Activated CD8-positive, alpha-beta T cell treated with anti-CD3 and anti-CD28 coated beads, Interleukin-2, amount 10 ng/mL, durations not matched to agents 7 days and 5 days (primary cell): ENCODE measurements at regions not wholly inside any gene's neighbourhood (a gene's known extent, or its start where the extent isn't known, plus 50 kb on each side); places are given as distances from the start of the nearest gene placed in this dataset.
"Not testable (repeated sequence)": the region's sequence is repeated elsewhere in the genome, so short reads cannot be mapped to it uniquely, and the experiment has no call there.

ENCODE experiments used
- ATAC-seq: fragments of 150-1000 bp; cut with Tn5 transposase; one replicate; pipeline ENCODE4 v1.10.0; 2021; ENCODE audit warnings: moderate library complexity
- CTCF ChIA-PET: fragments of 350-600 bp; sonication (Branson Sonifier 250); formaldehyde crosslinking; loops from one replicate; lab custom pipeline; 2021; ENCODE audit warnings: antibody characterized with exemption; lab: Charles Lee
- POLR2A ChIA-PET: fragments of 350-600 bp; sonication (Branson Sonifier 250); formaldehyde crosslinking; loops from one replicate; lab custom pipeline; 2021; ENCODE audit warnings: antibody characterized with exemption; lab: Charles Lee
- DNase-seq: peaks from one replicate; pipeline ENCODE4 v3.0.0-alpha.2; 2020
- H3K27ac Mint-ChIP-seq: one replicate; pipeline ENCODE4 v1.8.0; 2021; ENCODE audit warnings: mild to moderate bottlenecking, mixed read lengths
- H3K27me3 Mint-ChIP-seq: one replicate; pipeline ENCODE4 v1.8.0; 2021; ENCODE audit warnings: low read depth, mixed read lengths
- H3K36me3 Mint-ChIP-seq: one replicate; pipeline ENCODE4 v1.8.0; 2021; ENCODE audit warnings: low read depth, mixed read lengths
- H3K4me1 Mint-ChIP-seq: one replicate; pipeline ENCODE4 v1.8.0; 2021; ENCODE audit warnings: low read depth, mixed read lengths
- H3K4me3 Mint-ChIP-seq: one replicate; pipeline ENCODE4 v1.8.0; 2021; ENCODE audit warnings: mild to moderate bottlenecking, mixed read lengths
- H3K9me3 Mint-ChIP-seq: one replicate; pipeline ENCODE4 v1.8.0; 2022; ENCODE audit warnings: mixed read lengths; ENCODE audit not compliant: insufficient read depth

DNA sequence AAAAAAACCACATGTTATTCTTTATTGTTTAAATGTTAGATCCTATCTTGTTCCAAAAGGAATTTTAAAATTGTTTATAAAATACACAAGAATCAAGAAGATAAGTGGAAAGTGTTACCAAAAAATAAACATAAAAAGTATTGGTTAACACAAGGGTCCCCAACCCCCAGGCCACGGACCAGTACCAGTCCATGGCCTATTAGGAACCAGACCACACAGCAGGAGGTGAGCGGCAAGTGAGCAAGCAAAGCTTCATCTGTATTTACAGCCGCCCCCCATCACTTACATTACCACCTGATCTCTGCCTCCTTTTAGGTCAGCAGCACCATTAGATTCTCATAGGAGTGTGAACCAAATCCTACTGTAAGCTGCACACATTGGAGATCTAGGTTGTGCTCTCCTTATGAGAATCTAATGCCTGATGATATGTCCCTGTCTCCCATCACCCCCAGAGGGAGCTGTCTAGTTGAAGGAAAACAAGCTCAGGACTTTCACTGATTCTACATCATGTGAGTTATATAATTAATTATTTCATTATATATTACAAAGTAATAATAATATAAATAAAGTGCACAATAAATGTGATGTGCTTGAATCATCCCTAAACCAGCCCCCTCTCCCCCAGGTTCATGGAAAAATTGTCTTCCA, 86.3 kb upstream of the CDK13 start:
- H3K27ac Mint-ChIP-seq, POLR2A ChIA-PET, DNase-seq, H3K36me3 Mint-ChIP-seq, CTCF ChIA-PET, H3K4me1 Mint-ChIP-seq, H3K27me3 Mint-ChIP-seq, H3K4me3 Mint-ChIP-seq, H3K9me3 Mint-ChIP-seq, ATAC-seq: not testable (repeated sequence)

DNA sequence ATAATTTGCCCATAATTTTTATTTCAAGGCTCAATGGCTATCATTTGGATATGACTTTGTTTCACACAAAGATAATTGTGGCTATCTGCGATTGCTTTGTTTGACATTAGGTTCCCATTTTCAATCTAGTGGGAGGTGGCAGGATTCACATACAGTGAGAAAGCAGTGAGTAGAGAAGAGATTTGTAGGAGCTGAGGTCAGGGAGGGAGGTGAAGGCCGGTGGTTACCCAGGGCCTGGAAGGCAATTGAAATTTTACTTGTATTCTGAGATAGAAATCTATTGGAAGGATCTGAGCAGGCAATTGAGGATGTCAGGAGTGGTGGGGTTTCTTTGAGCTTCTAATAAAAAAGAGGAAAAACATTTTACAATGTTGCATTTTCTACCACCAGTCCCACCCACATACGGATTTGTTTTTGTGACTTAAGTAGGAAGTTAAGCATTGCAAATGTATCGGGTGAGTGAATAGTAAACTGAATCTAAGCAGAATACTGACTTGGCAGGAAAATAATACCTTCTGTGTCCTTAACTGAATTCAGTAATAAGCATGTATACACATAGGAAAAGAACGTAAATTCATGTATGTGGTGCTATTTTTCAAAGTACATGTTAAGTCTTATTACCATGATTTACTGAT, 80.1 kb upstream of the CDK13 start:
- peaks cover 20% of the 10 kb centered on the region for H3K27me3 Mint-ChIP-seq
- DNase-seq, H3K4me3 Mint-ChIP-seq, POLR2A ChIA-PET, ATAC-seq, CTCF ChIA-PET, H3K4me1 Mint-ChIP-seq, H3K9me3 Mint-ChIP-seq, H3K27ac Mint-ChIP-seq, H3K36me3 Mint-ChIP-seq: not testable (repeated sequence)

DNA sequence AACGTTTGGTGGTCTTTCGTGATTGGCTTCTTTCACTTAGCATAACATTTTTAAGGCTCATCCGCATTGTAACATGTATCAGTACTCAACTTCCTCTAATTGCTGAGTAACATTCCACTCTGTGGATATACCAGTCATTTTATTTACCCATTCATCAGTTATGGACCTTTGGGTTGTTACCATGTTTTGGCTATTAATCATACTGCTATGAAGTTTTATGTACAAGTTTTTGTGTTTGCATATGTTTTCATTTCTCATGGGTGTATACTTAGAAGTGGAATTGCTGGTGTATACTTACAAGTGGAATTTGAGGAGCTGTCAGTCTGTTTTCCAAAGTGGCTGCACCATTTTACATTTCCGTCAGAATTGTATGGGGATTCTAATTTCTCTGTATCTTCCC, 78.4 kb upstream of the CDK13 start:
- ATAC-seq, H3K9me3 Mint-ChIP-seq, H3K36me3 Mint-ChIP-seq, CTCF ChIA-PET, DNase-seq, H3K27ac Mint-ChIP-seq, POLR2A ChIA-PET, H3K4me3 Mint-ChIP-seq, H3K4me1 Mint-ChIP-seq: not testable (repeated sequence)
- H3K27me3 Mint-ChIP-seq: peaks cover 26% of the 10 kb centered on the region

DNA sequence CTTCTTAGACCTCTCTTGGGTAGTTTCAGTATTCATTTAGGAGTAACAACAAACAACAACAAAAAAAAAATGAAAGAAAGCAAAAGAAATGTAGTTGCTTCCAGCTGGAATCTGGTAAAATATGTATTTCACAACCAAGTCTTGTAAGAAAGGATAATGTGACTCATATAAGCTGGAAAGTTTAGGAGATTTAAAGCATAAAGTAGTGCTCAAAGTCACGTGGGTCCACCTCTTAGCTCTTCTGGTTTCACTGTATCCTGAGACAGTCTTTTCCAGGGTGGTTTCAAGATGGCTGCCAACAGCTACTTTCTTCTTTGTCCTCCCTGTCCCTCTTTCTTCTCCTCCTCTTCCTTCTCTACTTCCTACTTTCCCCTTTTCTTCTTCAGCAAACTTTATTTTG, 69.5 kb upstream of the CDK13 start:
- DNase-seq (no peak), ATAC-seq (no peak)
- Mint-ChIP-seq H3K27me3 (peaks cover 19% of the 10 kb centered on the region), H3K36me3 (no peaks in the 10 kb centered on the region), H3K9me3 (peaks cover 10% of the 10 kb centered on the region), H3K4me3 (no peak overlapping the region), H3K4me1 (no peaks in the 10 kb centered on the region), H3K27ac (no peak overlapping the region)
- ChIA-PET POLR2A (interaction anchor here (0.7 kb wide), 1 partner anchor 52 kb away, joined by 3 read pairs; no protein-coding TSS in a partner anchor), CTCF (interaction anchor here (1.2 to 1.6 kb wide), 2 partner anchors 15 to 16 kb away, joined by 3 to 5 read pairs; no protein-coding TSS in a partner anchor)

DNA sequence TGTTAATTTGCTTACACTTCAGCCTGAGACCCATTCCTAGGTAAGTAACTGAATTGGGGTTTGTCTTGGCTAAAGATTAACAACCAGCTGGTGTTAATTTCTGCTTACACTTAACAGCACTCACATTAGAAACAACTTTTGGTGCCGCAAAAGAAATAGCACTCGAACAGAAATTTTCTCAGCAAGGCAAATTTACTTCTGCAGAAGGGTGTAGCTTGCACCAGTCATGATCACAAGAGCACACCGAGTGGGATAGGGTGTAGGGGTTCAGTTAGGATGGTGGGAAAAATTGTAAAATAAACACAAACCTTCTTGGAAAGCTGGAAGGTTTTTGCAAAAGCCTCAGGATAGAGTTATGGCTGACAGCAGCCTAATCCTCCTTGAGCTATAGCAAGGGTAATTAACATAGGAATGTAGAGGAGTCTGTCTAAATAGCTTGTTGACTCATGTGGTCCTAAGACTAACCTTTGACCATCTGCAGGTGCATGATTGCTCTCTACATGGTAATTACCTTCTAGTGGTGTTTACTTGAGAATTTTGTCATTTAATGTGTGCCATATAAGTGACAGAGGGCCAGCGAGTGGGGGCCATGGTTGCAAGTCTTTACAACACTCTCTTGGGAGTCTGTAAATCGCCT, 67.8 kb upstream of the CDK13 start:
- Mint-ChIP-seq H3K27ac (no peak overlapping the region), H3K27me3 (peaks cover 11% of the 10 kb centered on the region), H3K4me1 (no peaks in the 10 kb centered on the region), H3K36me3 (no peaks in the 10 kb centered on the region), H3K4me3 (no peak overlapping the region), H3K9me3 (peaks cover 10% of the 10 kb centered on the region)
- DNase-seq (no peak), ATAC-seq (no peak)
- ChIA-PET POLR2A (no interaction called here), CTCF (interaction anchor here (1.2 to 1.3 kb wide), 2 partner anchors 14 to 90 kb away, joined by 3 read pairs; no protein-coding TSS in a partner anchor)

DNA sequence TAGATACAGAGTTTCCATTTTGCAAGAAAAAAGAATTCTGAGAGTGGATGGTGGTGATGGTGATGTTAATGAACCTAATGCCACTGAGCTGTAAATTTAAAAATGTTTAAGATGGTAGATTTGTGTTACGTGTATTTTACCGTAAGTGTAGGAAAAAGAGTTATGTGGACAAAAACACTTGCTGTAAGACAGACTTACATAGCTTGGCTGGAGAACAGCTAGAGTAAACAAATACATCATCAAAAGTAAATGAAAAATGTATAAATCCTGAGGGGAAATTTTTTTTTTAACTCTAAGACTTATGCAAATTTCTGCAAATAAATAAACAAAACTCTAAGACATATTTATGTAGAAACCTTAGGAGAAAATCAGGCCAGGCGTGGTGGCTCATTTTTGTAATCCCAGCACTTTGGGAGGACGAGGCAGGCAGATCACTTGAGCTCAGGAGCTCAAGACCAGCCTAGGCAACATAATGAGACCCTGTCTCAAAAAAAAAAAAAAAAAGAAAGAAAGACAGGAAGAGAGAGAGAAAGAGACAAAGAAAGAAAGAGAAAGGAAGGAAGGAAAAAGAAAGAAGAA, 66.2 kb upstream of the CDK13 start:
- Mint-ChIP-seq H3K4me1 (no peaks in the 10 kb centered on the region), H3K9me3 (peaks cover 10% of the 10 kb centered on the region), H3K27ac (no peak overlapping the region), H3K27me3 (peaks cover 6% of the 10 kb centered on the region), H3K36me3 (no peaks in the 10 kb centered on the region), H3K4me3 (no peak overlapping the region)
- CTCF ChIA-PET: interaction anchor here (1.3 to 2.1 kb wide), 2 partner anchors 13 to 14 kb away, joined by 3 to 13 read pairs; no protein-coding TSS in a partner anchor
- POLR2A ChIA-PET: interaction anchor here (0.6 kb wide), 1 partner anchor 250 kb away, joined by 3 read pairs; no protein-coding TSS in a partner anchor
- DNase-seq (no peak), ATAC-seq (no peak)

DNA sequence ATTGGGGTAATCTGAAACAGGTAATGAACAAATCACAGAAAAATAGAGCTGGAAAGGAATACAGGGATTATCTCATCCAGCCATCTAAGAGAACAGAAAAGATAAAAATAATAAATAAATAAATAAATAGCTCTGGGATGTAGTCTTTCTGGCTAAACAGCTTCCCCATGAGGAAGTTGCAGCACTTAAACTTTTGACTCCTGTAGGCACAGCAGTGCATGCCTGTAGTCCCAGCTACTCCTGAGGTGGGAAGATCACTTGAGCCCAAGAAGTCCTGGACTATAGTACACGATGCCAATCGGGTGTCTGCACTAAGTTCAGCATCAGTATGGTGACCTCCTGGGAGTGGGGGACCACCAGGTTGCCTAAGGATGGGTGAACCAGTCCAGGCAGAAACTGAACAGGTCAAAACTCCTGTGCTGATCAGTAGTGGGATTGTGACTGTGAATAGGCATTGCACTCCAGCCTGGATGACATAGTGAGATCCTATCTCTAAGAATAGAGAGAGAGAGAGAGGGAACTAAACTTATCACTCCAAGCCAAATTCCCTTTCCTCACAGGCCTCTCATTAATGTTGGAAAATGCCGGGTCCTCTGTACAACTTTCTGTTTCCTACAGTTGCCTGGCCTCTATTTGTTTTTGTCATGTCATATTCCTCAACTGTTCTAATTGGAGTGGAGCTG, 61.7 kb upstream of the CDK13 start:
- Mint-ChIP-seq H3K4me1 (no peaks in the 10 kb centered on the region), H3K27ac (no peak overlapping the region), H3K4me3 (no peak overlapping the region), H3K36me3 (no peaks in the 10 kb centered on the region), H3K27me3 (peaks cover 9% of the 10 kb centered on the region), H3K9me3 (no peaks in the 10 kb centered on the region)
- ChIA-PET CTCF (interaction anchor here (2.8 kb wide), 1 partner anchor 8 kb away, joined by 18 read pairs; no protein-coding TSS in a partner anchor), POLR2A (no interaction called here)
- no peak for DNase-seq
- ATAC-seq: no peak

DNA sequence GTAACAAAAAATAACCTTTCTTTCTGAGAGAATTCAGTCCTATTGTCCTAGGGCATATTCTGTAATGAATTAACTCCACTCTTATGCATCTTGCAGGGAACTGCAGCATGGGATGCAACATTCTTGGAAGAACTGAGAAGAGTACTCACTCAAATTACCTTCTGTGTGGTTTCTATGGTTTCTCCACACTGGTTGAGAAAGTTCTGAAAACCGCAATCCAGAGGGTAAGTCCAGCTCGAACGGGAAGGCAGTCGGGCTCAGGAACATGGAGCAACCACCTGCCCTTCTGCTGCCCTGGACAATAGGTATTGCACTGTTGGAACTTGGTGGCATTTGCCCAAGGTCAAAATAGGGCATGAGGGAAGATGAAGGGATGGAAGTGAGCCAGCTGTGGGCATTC, 59.6 kb upstream of the CDK13 start:
- ChIA-PET POLR2A (no interaction called here), CTCF (no interaction called here)
- H3K27ac Mint-ChIP-seq: no peak overlapping the region
- no peaks in the 10 kb centered on the region for H3K36me3 Mint-ChIP-seq
- H3K4me1 Mint-ChIP-seq: no peaks in the 10 kb centered on the region
- H3K9me3 Mint-ChIP-seq: no peaks in the 10 kb centered on the region
- ATAC-seq (no peak), DNase-seq (no peak)
- H3K27me3 Mint-ChIP-seq: peaks cover 6% of the 10 kb centered on the region
- no peak overlapping the region for H3K4me3 Mint-ChIP-seq

DNA sequence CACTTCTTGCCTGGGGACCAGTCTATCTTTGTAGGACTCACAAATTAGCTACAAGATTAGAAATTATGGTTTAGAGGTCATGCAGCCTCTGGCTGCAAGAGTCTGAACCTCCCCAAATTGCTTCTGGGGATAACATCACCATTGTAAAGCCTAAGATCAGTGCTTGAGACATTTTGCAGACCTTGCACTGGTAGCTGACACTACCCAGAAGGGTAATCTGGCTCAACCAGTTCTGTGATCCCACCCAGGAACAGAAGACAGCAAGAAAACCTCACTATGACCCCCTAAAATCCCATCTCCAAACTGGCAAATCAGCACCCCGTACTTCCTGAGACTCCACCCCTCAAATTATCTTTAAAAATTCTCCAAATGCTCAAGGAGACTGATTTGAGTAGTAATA, 58.2 kb upstream of the CDK13 start:
- no peaks in the 10 kb centered on the region for H3K9me3 Mint-ChIP-seq
- ChIA-PET CTCF (no interaction called here), POLR2A (no interaction called here)
- H3K27me3 Mint-ChIP-seq: peaks cover 6% of the 10 kb centered on the region
- H3K4me3 Mint-ChIP-seq: no peak overlapping the region
- DNase-seq: no peak
- H3K27ac Mint-ChIP-seq: no peak overlapping the region
- no peaks in the 10 kb centered on the region for H3K36me3 Mint-ChIP-seq
- no peaks in the 10 kb centered on the region for H3K4me1 Mint-ChIP-seq
- no peak for ATAC-seq

DNA sequence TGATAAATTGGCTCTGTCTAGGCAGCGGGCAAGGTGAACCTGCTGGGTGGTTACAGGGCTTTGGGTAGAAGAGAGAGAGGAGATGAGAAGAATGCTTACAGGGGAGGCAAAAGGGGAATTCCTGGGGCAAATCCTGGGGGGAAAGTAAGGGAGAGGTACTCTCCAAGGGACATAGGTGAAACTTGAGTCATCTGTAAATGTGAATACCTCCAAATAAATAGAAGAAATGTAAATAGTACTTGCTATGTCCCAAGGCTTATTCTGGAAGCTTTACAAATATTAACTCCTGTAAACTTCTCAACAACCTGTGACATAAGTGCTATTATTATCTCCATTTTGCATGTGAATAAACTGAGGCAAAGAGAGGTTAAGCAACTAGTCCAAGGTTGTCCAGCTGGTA, 57.7 kb upstream of the CDK13 start:
- POLR2A ChIA-PET: no interaction called here
- Mint-ChIP-seq H3K4me3 (no peak overlapping the region), H3K27me3 (peaks cover 6% of the 10 kb centered on the region), H3K4me1 (no peaks in the 10 kb centered on the region), H3K9me3 (no peaks in the 10 kb centered on the region), H3K36me3 (no peaks in the 10 kb centered on the region), H3K27ac (no peak overlapping the region)
- DNase-seq (no peak), ATAC-seq (no peak)
- CTCF ChIA-PET: interaction anchor here (9.7 kb wide), 1 partner anchor 159 kb away, joined by 141 read pairs; no protein-coding TSS in a partner anchor

DNA sequence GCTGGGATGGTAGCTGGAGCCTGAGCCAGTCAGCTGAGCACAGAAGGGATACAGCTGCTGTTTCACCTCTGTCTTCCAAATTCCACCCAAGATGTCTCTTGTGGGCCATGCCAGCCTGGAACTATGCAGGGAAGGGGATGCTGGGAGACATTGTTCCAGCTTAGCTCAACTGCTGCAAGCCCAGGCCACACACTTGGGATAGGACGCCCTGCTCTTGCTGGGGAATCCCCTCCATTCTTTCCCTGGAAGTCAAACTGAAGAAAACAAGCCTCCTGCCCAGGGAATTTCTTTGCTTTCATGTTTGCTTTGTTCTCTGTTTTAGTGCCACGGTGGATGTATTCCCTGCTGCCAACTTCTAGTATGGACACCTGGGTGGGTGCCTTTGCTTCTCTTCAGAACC, 55.2 kb upstream of the CDK13 start:
- ATAC-seq (no peak), DNase-seq (no peak)
- CTCF ChIA-PET: interaction anchor here (1.0 to 9.7 kb wide), 3 partner anchors 14 to 314 kb away, joined by 3 to 141 read pairs (median 3); no protein-coding TSS in a partner anchor
- H3K36me3 Mint-ChIP-seq: no peaks in the 10 kb centered on the region
- H3K27ac Mint-ChIP-seq: no peak overlapping the region
- H3K9me3 Mint-ChIP-seq: no peaks in the 10 kb centered on the region
- H3K27me3 Mint-ChIP-seq: peaks cover 5% of the 10 kb centered on the region
- H3K4me3 Mint-ChIP-seq: no peak overlapping the region
- H3K4me1 Mint-ChIP-seq: no peaks in the 10 kb centered on the region
- POLR2A ChIA-PET: no interaction called here
